OCI-LY1 (cell line): ENCODE measurements at regions not wholly inside any gene's neighbourhood (a gene's known extent, or its start where the extent isn't known, plus 50 kb on each side); places are given as distances from the start of the nearest gene placed in this dataset.

Experiments used
- H2AFZ ChIP-seq: fragments of 200-600 bp; sonication (generic), shearing (Covaris generic); 2 replicates; pipeline ENCODE4 v1.6.0; 2014; ENCODE audit warnings: antibody characterized with exemption, mild to moderate bottlenecking, low read length
- H3F3A ChIP-seq: fragments of 200-600 bp; sonication (generic), shearing (Covaris generic); 2 replicates; pipeline ENCODE4 v1.6.0; 2014; ENCODE audit warnings: mild to moderate bottlenecking, antibody characterized with exemption, low read length, moderate library complexity; ENCODE audit not compliant: insufficient read depth
- H3K27ac ChIP-seq: fragments of 200-600 bp; sonication (generic); 2 replicates; pipeline ENCODE4 v1.5.1; 2014; ENCODE audit warnings: low read length, mixed run types, mild to moderate bottlenecking, low read depth; ENCODE audit not compliant: poor library complexity, severe bottlenecking
- H3K27me3 ChIP-seq: fragments of 200-600 bp; sonication (generic); 2 replicates; pipeline ENCODE4 v1.6.0; 2014; ENCODE audit warnings: antibody characterized with exemption, mild to moderate bottlenecking, low read length, moderate library complexity; ENCODE audit not compliant: insufficient read depth
- H3K36me3 ChIP-seq: fragments of 200-600 bp; sonication (generic); 2 replicates; pipeline ENCODE4 v1.6.1; 2014; ENCODE audit warnings: mild to moderate bottlenecking, antibody characterized with exemption, low read length, moderate library complexity, mixed read lengths; ENCODE audit not compliant: insufficient read depth
- H3K4me1 ChIP-seq: fragments of 200-600 bp; sonication (generic); 2 replicates; pipeline ENCODE4 v1.5.1; 2014; ENCODE audit warnings: mild to moderate bottlenecking, low read length, moderate library complexity; ENCODE audit not compliant: insufficient read depth, severe bottlenecking
- H3K4me2 ChIP-seq: fragments of 200-600 bp; sonication (generic), shearing (Covaris generic); 2 replicates; pipeline ENCODE4 v1.6.1; 2014; ENCODE audit warnings: low read length
- H3K4me3 ChIP-seq: fragments of 200-600 bp; sonication (generic); 2 replicates; pipeline ENCODE4 v1.5.1; 2014; ENCODE audit warnings: low read length, low read depth, mild to moderate bottlenecking, mixed read lengths; ENCODE audit not compliant: poor library complexity, severe bottlenecking
- H3K79me2 ChIP-seq: fragments of 200-600 bp; shearing (Covaris generic); 2 replicates; pipeline ENCODE4 v1.6.1; 2016; ENCODE audit warnings: mixed run types, low read length, mixed read lengths; ENCODE audit not compliant: insufficient read depth
- H3K9ac ChIP-seq: fragments of 200-600 bp; sonication (generic), shearing (Covaris generic); 2 replicates; pipeline ENCODE4 v1.6.1; 2014; ENCODE audit warnings: mild to moderate bottlenecking, low read length, mixed read lengths
- H3K9me2 ChIP-seq: fragments of 200-600 bp; sonication (generic), shearing (Covaris generic); 2 replicates; pipeline ENCODE4 v1.6.1; 2014; ENCODE audit warnings: low read depth, mild to moderate bottlenecking, low read length, mixed read lengths
- H3K9me3 ChIP-seq: fragments of 200-600 bp; shearing (Covaris generic); 2 replicates; pipeline ENCODE4 v1.6.1; 2014; ENCODE audit warnings: low read length, mixed read lengths
- H4K20me1 ChIP-seq: fragments of 200-600 bp; sonication (generic), shearing (Covaris generic); 2 replicates; pipeline ENCODE4 v1.6.0; 2016; ENCODE audit warnings: mild to moderate bottlenecking, low read length; ENCODE audit not compliant: insufficient read depth
- CTCF ChIP-seq: fragments of 200-600 bp; sonication (generic), shearing (Covaris generic); IDR thresholded peaks from 2 replicates; pipeline ENCODE4 v1.5.1; 2017; ENCODE audit warnings: mild to moderate bottlenecking, antibody characterized with exemption, low read length, moderate library complexity, mixed read lengths
- EZH2 ChIP-seq: fragments of 200-600 bp; sonication (generic), shearing (Covaris generic); IDR thresholded peaks from 2 replicates; pipeline ENCODE4 v1.8.0; 2017; ENCODE audit warnings: borderline replicate concordance, mixed run types, mild to moderate bottlenecking, antibody characterized with exemption, low read length, moderate library complexity, mixed read lengths

GRCh38 chr11:69215216-69215615 lies 59.5 kb downstream of the SMIM38 start:
- no peaks in the 10 kb centered on the region for H4K20me1 ChIP-seq
- H3K4me2 ChIP-seq = no peak overlapping the region
- no peak overlapping the region for H3K4me3 ChIP-seq
- no peak for TF ChIP-seq CTCF
- peaks cover 6% of the 10 kb centered on the region; the same call in 1 of the 2 replicates for H3K27me3 ChIP-seq
- no peak overlapping the region for H2AFZ ChIP-seq
- H3K36me3 ChIP-seq = no peaks in the 10 kb centered on the region
- H3K4me1 ChIP-seq = no peaks in the 10 kb centered on the region
- no peaks in the 10 kb centered on the region for H3K79me2 ChIP-seq
- no peak overlapping the region for H3K27ac ChIP-seq
- H3K9ac ChIP-seq = no peak overlapping the region
- no peaks in the 10 kb centered on the region for H3F3A ChIP-seq
- no peaks in the 10 kb centered on the region for H3K9me2 ChIP-seq
- no peaks in the 10 kb centered on the region for H3K9me3 ChIP-seq

- no peaks in the 10 kb centered on the region for H3K9me2 ChIP-seq
- no peak overlapping the region for H3K9ac ChIP-seq
- no peak overlapping the region for H2AFZ ChIP-seq
- peaks cover 6% of the 10 kb centered on the region; the same call in 1 of the 2 replicates for H3K27me3 ChIP-seq
- no peak overlapping the region for H3K4me2 ChIP-seq
- no peaks in the 10 kb centered on the region for H3K4me1 ChIP-seq
- no peaks in the 10 kb centered on the region for H3K79me2 ChIP-seq
- TF ChIP-seq CTCF = no peak
- TF ChIP-seq EZH2 = no peak
- H3F3A ChIP-seq = no peaks in the 10 kb centered on the region
- H4K20me1 ChIP-seq = no peaks in the 10 kb centered on the region
- H3K4me3 ChIP-seq = no peak overlapping the region
- no peaks in the 10 kb centered on the region for H3K9me3 ChIP-seq
- H3K27ac ChIP-seq = no peak overlapping the region
- H3K36me3 ChIP-seq = no peaks in the 10 kb centered on the region
These were observed 60.2 kb downstream of the SMIM38 start for GRCh38 chr11:69215784-69216415.

- Histone ChIP-seq H3K27ac (no peak overlapping the region), H2AFZ (no peak overlapping the region), H3K4me3 (no peak overlapping the region), H3F3A (no peaks in the 10 kb centered on the region), H3K27me3 (peaks cover 6% of the 10 kb centered on the region; the same call in 1 of the 2 replicates), H3K9ac (no peak overlapping the region), H3K79me2 (no peaks in the 10 kb centered on the region), H3K9me2 (no peaks in the 10 kb centered on the region), H4K20me1 (no peaks in the 10 kb centered on the region), H3K36me3 (no peaks in the 10 kb centered on the region), H3K4me2 (no peak overlapping the region), H3K4me1 (no peaks in the 10 kb centered on the region), H3K9me3 (no peaks in the 10 kb centered on the region)
- no peak for TF ChIP-seq CTCF
- TF ChIP-seq EZH2 = no peak
These were observed 60.9 kb downstream of the SMIM38 start for GRCh38 chr11:69216647-69217051.
